Breast epithelium (tissue), 4 donors: ENCODE measurements at regions not wholly inside any gene's neighbourhood (a gene's known extent, or its start where the extent isn't known, plus 50 kb on each side); places are given as distances from the start of the nearest gene placed in this dataset.

Source experiments
- DNase-seq, 2 donors: peaks; one replicate each; pipeline ENCODE4 v3.0.0-alpha.2; 2019; ENCODE audit warnings: low spot score in 2 of 2
- H3K27ac ChIP-seq, 2 donors: fragments of 200-600 bp; sonication (generic) in 1 of 2; one replicate each; pipeline ENCODE4 v1.5.1; 2016 to 2019; ENCODE audit warnings: mild to moderate bottlenecking in 1 of 2
- H3K27me3 ChIP-seq, 2 donors: fragments of 200-600 bp; sonication (generic) in 1 of 2; one replicate each; pipeline versions ENCODE4 v1.5.1 to v1.6.0; 2017 to 2019; ENCODE audit warnings: control low read depth in 1 of 2, mild to moderate bottlenecking in 1 of 2
- H3K36me3 ChIP-seq: fragments of 200-600 bp; one replicate; pipeline ENCODE4 v1.5.1; 2019
- H3K4me1 ChIP-seq, 2 donors: fragments of 200-600 bp; sonication (generic); one replicate each; pipeline ENCODE4 v1.5.1; 2016 to 2019; ENCODE audit warnings: control low read depth in 1 of 2
- H3K4me3 ChIP-seq, 3 donors: fragments of 200-600 bp; sonication (generic); 1 replicate in 2 of 3; 2 replicates in 1 of 3; pipeline ENCODE4 v1.5.1; 2016 to 2019; ENCODE audit warnings: mild to moderate bottlenecking in 3 of 3, moderate library complexity in 2 of 3
- H3K9me3 ChIP-seq, 2 donors: fragments of 200-600 bp; sonication (generic) in 1 of 2; one replicate each; pipeline ENCODE4 v1.5.1; 2016 to 2019; ENCODE audit warnings: control low read depth in 1 of 2
- CTCF ChIP-seq, 3 donors: fragments of 450-650 bp; IDR thresholded peaks; one replicate each; pipeline ENCODE4 v1.5.1; 2016 to 2017; ENCODE audit warnings: antibody characterized with exemption in 3 of 3, mild to moderate bottlenecking in 3 of 3, moderate library complexity in 3 of 3
- POLR2A ChIP-seq: fragments of 450-650 bp; IDR thresholded peaks from one replicate; pipeline ENCODE4 v1.6.1; 2016; ENCODE audit warnings: antibody characterized with exemption, mild to moderate bottlenecking, moderate library complexity
- POLR2AphosphoS5 ChIP-seq, 3 donors: sonication (generic); formaldehyde crosslinking; IDR thresholded peaks; one replicate each; pipeline ENCODE4 v1.6.1; 2017; ENCODE audit warnings: antibody characterized with exemption in 3 of 3
- intact Hi-C: fragments of 100-400 bp; cut with DNase I; formaldehyde crosslinking; loops from one replicate; pipeline ENCODE4 v1.15.1; 2023; ENCODE audit warnings: low total_unique reads

- no peak for DNase-seq
- no peak overlapping the region for H3K27ac ChIP-seq
- H3K4me1 ChIP-seq: no peaks in the 10 kb centered on the region
- H3K4me3 ChIP-seq: no peak overlapping the region
- intact Hi-C loops: no loop called here
- H3K36me3 ChIP-seq: no peaks in the 10 kb centered on the region
- TF ChIP-seq POLR2A (no peak), CTCF (IDR thresholded peaks at IDR 0.05) (no peak), POLR2AphosphoS5 (IDR thresholded peaks at IDR 0.05) (no peak)
- peaks cover 0 to 4% of the 10 kb centered on the region in 2 donors for H3K9me3 ChIP-seq
- no peaks in the 10 kb centered on the region for H3K27me3 ChIP-seq
Observed at GRCh38 chr3:115350606-115351005, 203.5 kb upstream of the ZBTB20 start.

- intact Hi-C loops: no loop called here
- Histone ChIP-seq H3K9me3 (peaks cover 0 to 4% of the 10 kb centered on the region in 2 donors), H3K27ac (no peak overlapping the region), H3K27me3 (no peaks in the 10 kb centered on the region), H3K4me1 (no peaks in the 10 kb centered on the region), H3K4me3 (no peak overlapping the region), H3K36me3 (no peaks in the 10 kb centered on the region)
- DNase-seq: no peak
- TF ChIP-seq POLR2A (no peak), POLR2AphosphoS5 (IDR thresholded peaks at IDR 0.05) (no peak), CTCF (IDR thresholded peaks at IDR 0.05) (no peak)
Observed at GRCh38 chr3:115351193-115351592, 204.1 kb upstream of the ZBTB20 start.

GRCh38 chr3:115354010-115354409 is 206.9 kb upstream of the ZBTB20 start:
- DNase-seq: no peak
- no peaks in the 10 kb centered on the region for H3K4me1 ChIP-seq
- H3K27ac ChIP-seq: no peak overlapping the region
- no peak overlapping the region for H3K4me3 ChIP-seq
- intact Hi-C loops: no loop called here
- H3K9me3 ChIP-seq: peaks cover 0 to 4% of the 10 kb centered on the region in 2 donors
- H3K36me3 ChIP-seq: no peaks in the 10 kb centered on the region
- TF ChIP-seq POLR2A (no peak), CTCF (IDR thresholded peaks at IDR 0.05) (no peak), POLR2AphosphoS5 (IDR thresholded peaks at IDR 0.05) (no peak)
- H3K27me3 ChIP-seq: no peaks in the 10 kb centered on the region

- peaks cover 0 to 4% of the 10 kb centered on the region in 2 donors for H3K9me3 ChIP-seq
- TF ChIP-seq POLR2A (no peak), POLR2AphosphoS5 (IDR thresholded peaks at IDR 0.05) (no peak), CTCF (IDR thresholded peaks at IDR 0.05) (no peak)
- no peaks in the 10 kb centered on the region for H3K27me3 ChIP-seq
- intact Hi-C loops: no loop called here
- no peak for DNase-seq
- H3K36me3 ChIP-seq: no peaks in the 10 kb centered on the region
- no peak overlapping the region for H3K4me3 ChIP-seq
- no peaks in the 10 kb centered on the region for H3K4me1 ChIP-seq
- H3K27ac ChIP-seq: no peak overlapping the region
Observed at GRCh38 chr3:115357456-115357855, 210.4 kb upstream of the ZBTB20 start.

- DNase-seq: no peak
- H3K27ac ChIP-seq: no peak overlapping the region
- no peak overlapping the region for H3K4me3 ChIP-seq
Observed at GRCh38 chr3:115359536-115359935, 212.4 kb upstream of the ZBTB20 start.

More at GRCh38 chr3:115359536-115359935, 212.4 kb upstream of the ZBTB20 start:
- Histone ChIP-seq H3K36me3 (no peaks in the 10 kb centered on the region), H3K27me3 (no peaks in the 10 kb centered on the region), H3K4me1 (no peaks in the 10 kb centered on the region), H3K9me3 (no peaks in the 10 kb centered on the region)
- no peak for TF ChIP-seq POLR2A
- TF ChIP-seq CTCF (IDR thresholded peaks at IDR 0.05): no peak
- TF ChIP-seq POLR2AphosphoS5 (IDR thresholded peaks at IDR 0.05): no peak
- intact Hi-C loops: no loop called here
